ENCODE measurements at regions not wholly inside any gene's neighbourhood (a gene's known extent, or its start where the extent isn't known, plus 50 kb on each side); places are given as distances from the start of the nearest gene placed in this dataset.

GRCh38 chr2:118296663-118297062 lies 208.4 kb downstream of the INSIG2 start:
- H3K27ac ChIP-seq = no peak overlapping the region
- TF ChIP-seq CTCF (conservative IDR thresholded peaks at IDR 0.05) = no peak
- TF ChIP-seq ZFX (IDR thresholded peaks at IDR 0.05) = no peak

GRCh38 chr2:118295592-118296390 lies 207.5 kb downstream of the INSIG2 start:
- no peak for TF ChIP-seq ZFX (IDR thresholded peaks at IDR 0.05)
- H3K27ac ChIP-seq = no peak overlapping the region

DNA sequence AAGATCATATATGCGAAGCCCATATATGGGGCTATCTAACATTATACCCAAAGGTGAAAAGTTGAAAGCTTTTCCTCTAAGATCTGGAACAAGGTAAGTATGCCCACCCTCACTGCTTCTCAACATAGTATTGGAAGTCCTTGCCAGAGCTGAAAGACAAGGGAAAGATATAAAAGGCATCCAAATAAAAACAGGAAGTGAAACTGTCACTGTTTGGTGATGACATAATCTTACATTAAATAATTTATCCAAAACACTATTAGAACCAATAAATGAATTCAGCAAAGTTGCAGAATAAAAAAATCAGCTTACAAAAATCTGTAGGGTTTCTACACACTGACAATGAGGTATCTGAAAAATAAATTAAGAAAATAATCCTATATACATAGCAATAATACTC lies 205.8 kb downstream of the INSIG2 start:
- no peak for TF ChIP-seq ZFX (IDR thresholded peaks at IDR 0.05)
- TF ChIP-seq CTCF (conservative IDR thresholded peaks at IDR 0.05) = no peak
- no peak overlapping the region for H3K27ac ChIP-seq

- TF ChIP-seq ZFX (IDR thresholded peaks at IDR 0.05) (no peak), CTCF (conservative IDR thresholded peaks at IDR 0.05) (no peak)
- no peak overlapping the region for H3K27ac ChIP-seq
Observed at GRCh38 chr2:118292991-118293390, 204.7 kb downstream of the INSIG2 start.

- no peak overlapping the region for H3K27ac ChIP-seq
Observed at GRCh38 chr2:118291251-118291880, 203.1 kb downstream of the INSIG2 start.

DNA sequence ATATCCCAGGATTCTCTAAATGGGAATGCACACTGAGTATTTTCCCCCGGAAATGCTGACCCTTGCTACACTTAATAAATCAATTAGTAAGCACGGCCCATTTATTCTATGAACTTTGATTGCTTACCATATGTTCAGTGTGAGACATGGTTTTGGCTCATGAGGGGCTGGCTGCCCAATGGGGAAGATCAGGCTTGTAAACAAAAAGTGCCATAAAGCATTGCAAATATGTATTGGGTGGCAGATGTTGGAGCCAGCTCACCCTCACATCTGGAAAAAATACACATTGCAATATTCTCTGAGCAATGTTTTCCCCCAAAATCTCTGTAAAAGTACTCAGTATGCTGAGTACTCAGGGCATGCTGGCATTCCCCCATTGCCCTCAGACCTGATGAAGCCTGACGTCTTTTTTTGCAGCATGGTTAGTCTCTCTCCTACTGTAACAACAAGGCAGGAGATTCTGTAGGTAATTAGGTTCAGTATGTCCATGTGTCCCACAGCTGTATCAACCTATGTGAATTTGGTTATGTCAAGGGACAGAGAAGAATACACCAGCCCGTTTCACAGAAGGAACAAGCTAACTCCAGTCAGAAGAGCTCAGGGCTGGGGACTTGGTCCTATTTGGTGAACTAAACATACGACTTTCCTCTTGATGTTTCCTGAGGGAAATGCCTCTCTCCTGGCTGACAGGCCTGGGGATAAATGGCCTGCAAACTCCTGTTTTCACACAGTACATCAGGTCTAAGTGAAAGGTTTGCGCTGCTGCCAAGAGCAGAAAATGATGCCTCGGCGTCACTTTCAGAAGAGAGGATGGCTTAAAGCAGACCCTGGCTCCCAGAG lies 202.4 kb downstream of the INSIG2 start:
- TF ChIP-seq CTCF (conservative IDR thresholded peaks at IDR 0.05) (no peak), ZFX (IDR thresholded peaks at IDR 0.05) (no peak)

More at GRCh38 chr2:118291251-118291880, 203.1 kb downstream of the INSIG2 start:
- TF ChIP-seq CTCF (conservative IDR thresholded peaks at IDR 0.05) (no peak), ZFX (IDR thresholded peaks at IDR 0.05) (no peak)

GRCh38 chr2:118279005-118279404 lies 190.7 kb downstream of the INSIG2 start:
- TF ChIP-seq ZFX (IDR thresholded peaks at IDR 0.05) = no peak
- H3K27ac ChIP-seq = no peak overlapping the region

More for the DNA sequence above, 202.4 kb downstream of the INSIG2 start:
- no peak overlapping the region for H3K27ac ChIP-seq

DNA sequence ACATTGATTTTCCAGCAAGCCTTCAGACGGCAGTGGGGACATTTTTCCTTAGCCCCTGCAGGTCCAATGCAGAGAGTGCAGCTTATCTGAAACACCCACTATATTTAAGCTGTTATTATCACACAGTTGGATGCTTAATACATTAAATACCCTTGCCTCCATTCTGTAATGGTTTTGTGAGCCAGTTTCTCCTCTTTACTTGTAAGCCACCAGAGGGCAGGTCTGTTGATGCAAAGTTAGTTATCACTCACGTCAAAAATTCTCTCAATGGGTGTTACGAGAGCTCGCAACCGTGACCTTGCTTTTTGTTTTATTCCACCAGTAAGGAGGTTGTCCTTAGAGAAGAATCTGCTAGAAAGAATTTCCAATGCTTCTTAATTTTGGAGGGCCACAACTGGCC lies 189.8 kb downstream of the INSIG2 start:
- H3K27ac ChIP-seq = no peak overlapping the region
- no peak for TF ChIP-seq ZFX (IDR thresholded peaks at IDR 0.05)
- 0 out of 2 replicates have a peak, but pooled peaks have one; percentile 5 for TF ChIP-seq CTCF (conservative IDR thresholded peaks at IDR 0.05)
